Transverse colon (tissue), 4 donors: ENCODE measurements at regions not wholly inside any gene's neighbourhood (a gene's known extent, or its start where the extent isn't known, plus 50 kb on each side); places are given as distances from the start of the nearest gene placed in this dataset.

Experiments used
- DNase-seq: peaks from one replicate; pipeline ENCODE4 v3.0.0-alpha.2; 2019
- H3K27ac ChIP-seq, 4 donors: fragments of 200-600 bp; sonication (generic); 2 replicates each; pipeline ENCODE4 v1.5.1; 2016 to 2018; ENCODE audit warnings: inconsistent platforms in 4 of 4
- H3K27me3 ChIP-seq: fragments of 200-600 bp; sonication (generic); 2 replicates; pipeline ENCODE4 v1.5.1; 2017; ENCODE audit warnings: inconsistent platforms
- H3K36me3 ChIP-seq, 4 donors: fragments of 200-600 bp; sonication (generic); 2 replicates each; pipeline ENCODE4 v1.5.1; 2017 to 2019; ENCODE audit warnings: inconsistent platforms in 4 of 4
- H3K4me1 ChIP-seq, 4 donors: fragments of 200-600 bp; sonication (generic); 2 replicates each; pipeline ENCODE4 v1.5.1; 2017 to 2020; ENCODE audit warnings: inconsistent platforms in 4 of 4
- H3K4me3 ChIP-seq, 4 donors: fragments of 200-600 bp; sonication (generic); 1 replicate in 1 of 4; 2 replicates in 3 of 4; pipeline versions ENCODE4 v1.5.1 to v1.6.1; 2017 to 2019; ENCODE audit warnings: inconsistent platforms in 4 of 4
- H3K9me3 ChIP-seq, 2 donors: fragments of 200-600 bp; sonication (generic); 2 replicates each; pipeline ENCODE4 v1.5.1; 2017 to 2019; ENCODE audit warnings: inconsistent platforms in 2 of 2
- CTCF ChIP-seq, 5 experiments: fragments of 200-600 bp in 3 of 5; fragments of 450-650 bp in 2 of 5; sonication (generic) in 3 of 5; IDR thresholded peaks; 1 replicate in 2 of 5; 2 replicates in 3 of 5; pipeline ENCODE4 v1.5.1; 2016 to 2017; ENCODE audit warnings: antibody characterized with exemption in 5 of 5, inconsistent platforms in 3 of 5, mild to moderate bottlenecking in 2 of 5, moderate library complexity in 1 of 5
- EP300 ChIP-seq: sonication (generic); formaldehyde crosslinking; IDR thresholded peaks from one replicate; pipeline ENCODE4 v1.6.1; 2017; ENCODE audit warnings: antibody characterized with exemption, low read depth
- POLR2A ChIP-seq: fragments of 450-650 bp; IDR thresholded peaks from one replicate; pipeline ENCODE4 v1.6.1; 2016; ENCODE audit warnings: antibody characterized with exemption, mild to moderate bottlenecking, moderate library complexity
- POLR2AphosphoS5 ChIP-seq, 3 donors: sonication (generic); formaldehyde crosslinking; IDR thresholded peaks; one replicate each; pipeline ENCODE4 v1.6.1; 2016; ENCODE audit warnings: antibody characterized with exemption in 3 of 3
- WGBS, 2 donors: methylation state at CpG; one replicate each; pipeline ENCODE4 v1.1.5; 2018; ENCODE audit warnings: low coverage in 1 of 2; 5-methylcytosine and 5-hydroxymethylcytosine counted together
- in situ Hi-C, 4 donors: fragments of 200-750 bp; cut with MboI; loops; one replicate each; pipeline versions ENCODE4 v1.15.0 to v1.15.1; 2017; ENCODE audit warnings: low sequenced_read_pairs in 3 of 4, low pct_ligation_motif_present in 1 of 4, low pct_unique_long_range_greater_than_20kb in 1 of 4
- intact Hi-C: fragments of 100-400 bp; cut with DNase I; formaldehyde crosslinking; loops from one replicate; pipeline ENCODE4 v1.15.1; 2023; ENCODE audit warnings: low total_unique reads

- TF ChIP-seq POLR2A: no peak
- TF ChIP-seq EP300: no peak
- no peak for TF ChIP-seq CTCF (IDR thresholded peaks at IDR 0.05)
- no peak for TF ChIP-seq POLR2AphosphoS5 (IDR thresholded peaks at IDR 0.05)
- intact Hi-C loops: no loop called here
- Histone ChIP-seq H3K9me3 (no peaks in the 10 kb centered on the region), H3K4me1 (no peaks in the 10 kb centered on the region), H3K27ac (no peak overlapping the region), H3K4me3 (no peak overlapping the region), H3K27me3 (no peaks in the 10 kb centered on the region), H3K36me3 (no peaks in the 10 kb centered on the region)
- no peak for DNase-seq
- in situ Hi-C loops: no loop called here
- 65 to 81% methylated on average over 4 to 7 of the region's 7 CpGs for WGBS, 2 donors
These were observed 299.4 kb upstream of the NPVF start for GRCh38 chr7:25527665-25528170.

- Histone ChIP-seq H3K9me3 (no peaks in the 10 kb centered on the region), H3K4me1 (no peaks in the 10 kb centered on the region), H3K27me3 (no peaks in the 10 kb centered on the region), H3K36me3 (no peaks in the 10 kb centered on the region), H3K4me3 (no peak overlapping the region), H3K27ac (no peak overlapping the region)
- in situ Hi-C loops: no loop called here
- 80 to 84% methylated on average over 1 to 15 of the region's 15 CpGs for WGBS, 2 donors
- DNase-seq: no peak
- intact Hi-C loops: no loop called here
- no peak for TF ChIP-seq POLR2A
- no peak for TF ChIP-seq CTCF (IDR thresholded peaks at IDR 0.05)
- no peak for TF ChIP-seq EP300
- TF ChIP-seq POLR2AphosphoS5 (IDR thresholded peaks at IDR 0.05): no peak
These were observed 301.0 kb upstream of the NPVF start for GRCh38 chr7:25529320-25529719.

- DNase-seq: no peak
- H3K27ac ChIP-seq: no peak overlapping the region
- TF ChIP-seq POLR2A (no peak), CTCF (IDR thresholded peaks at IDR 0.05) (no peak), POLR2AphosphoS5 (IDR thresholded peaks at IDR 0.05) (no peak), EP300 (no peak)
- H3K27me3 ChIP-seq: no peaks in the 10 kb centered on the region
- H3K4me1 ChIP-seq: no peaks in the 10 kb centered on the region
- in situ Hi-C loops (no loop called here), intact Hi-C loops (no loop called here)
- H3K9me3 ChIP-seq: no peaks in the 10 kb centered on the region
- 69 to 82% methylated on average over 4 of the region's 4 CpGs for WGBS, 2 donors
- H3K36me3 ChIP-seq: no peaks in the 10 kb centered on the region
- no peak overlapping the region for H3K4me3 ChIP-seq
These were observed 308.6 kb upstream of the NPVF start for GRCh38 chr7:25536851-25537250.

- no peak overlapping the region for H3K4me3 ChIP-seq
- no peak for DNase-seq
- TF ChIP-seq CTCF (IDR thresholded peaks at IDR 0.05) (no peak), POLR2AphosphoS5 (IDR thresholded peaks at IDR 0.05) (no peak), EP300 (no peak), POLR2A (no peak)
- WGBS, 2 donors: 33 to 56% methylated on average over 1 to 3 of the region's 3 CpGs
- H3K36me3 ChIP-seq: no peaks in the 10 kb centered on the region
- H3K27ac ChIP-seq: peak overlapping the region in 1 of 4 donors; percentile 11
- in situ Hi-C loops (no loop called here), intact Hi-C loops (no loop called here)
- H3K4me1 ChIP-seq: no peaks in the 10 kb centered on the region
- no peaks in the 10 kb centered on the region for H3K27me3 ChIP-seq
- no peaks in the 10 kb centered on the region for H3K9me3 ChIP-seq
These were observed 309.5 kb upstream of the NPVF start for GRCh38 chr7:25537662-25538375.
